ENCODE measurements at regions not wholly inside any gene's neighbourhood (a gene's known extent, or its start where the extent isn't known, plus 50 kb on each side); places are given as distances from the start of the nearest gene placed in this dataset.

GRCh38 chr11:129686269-129686668, 129.4 kb upstream of the TMEM45B start:
- H3K9ac ChIP-seq (ENCODE audit: low read depth, low read length), result no peak overlapping the region
- H3K36me3 ChIP-seq (ENCODE audit: insufficient read depth, low read depth, low read length), result no peaks in the 10 kb centered on the region
- no peaks in the 10 kb centered on the region for H3K9me3 ChIP-seq (ENCODE audit: insufficient read depth, low read depth, low read length)
- H3K27ac ChIP-seq (ENCODE audit: low read length), result no peak overlapping the region
- H3K4me3 ChIP-seq (ENCODE audit: low read length), result no peak overlapping the region
- no peaks in the 10 kb centered on the region for H3K27me3 ChIP-seq (ENCODE audit: insufficient read depth, low read length)
- no peaks in the 10 kb centered on the region for H3K4me1 ChIP-seq (ENCODE audit: insufficient read depth, low read length)

- Histone ChIP-seq H3K4me3 (ENCODE audit: low read length) (no peak overlapping the region), H3K9ac (ENCODE audit: low read depth, low read length) (no peak overlapping the region), H3K9me3 (ENCODE audit: insufficient read depth, low read depth, low read length) (no peaks in the 10 kb centered on the region), H3K36me3 (ENCODE audit: insufficient read depth, low read depth, low read length) (no peaks in the 10 kb centered on the region), H3K27ac (ENCODE audit: low read length) (no peak overlapping the region), H3K4me1 (ENCODE audit: insufficient read depth, low read length) (no peaks in the 10 kb centered on the region), H3K27me3 (ENCODE audit: insufficient read depth, low read length) (peaks cover 9% of the 10 kb centered on the region; the same call in 1 of the 2 replicates)
These were observed 124.5 kb upstream of the TMEM45B start for GRCh38 chr11:129691142-129691541.

GRCh38 chr11:129694538-129694937, 121.1 kb upstream of the TMEM45B start:
- Histone ChIP-seq H3K4me3 (ENCODE audit: low read length) (no peak overlapping the region), H3K27ac (ENCODE audit: low read length) (no peak overlapping the region), H3K9me3 (ENCODE audit: insufficient read depth, low read depth, low read length) (no peaks in the 10 kb centered on the region), H3K27me3 (ENCODE audit: insufficient read depth, low read length) (peaks cover 9% of the 10 kb centered on the region; the same call in 1 of the 2 replicates), H3K9ac (ENCODE audit: low read depth, low read length) (no peak overlapping the region), H3K36me3 (ENCODE audit: insufficient read depth, low read depth, low read length) (no peaks in the 10 kb centered on the region), H3K4me1 (ENCODE audit: insufficient read depth, low read length) (no peaks in the 10 kb centered on the region)

GRCh38 chr11:129694966-129695365, 120.7 kb upstream of the TMEM45B start:
- H3K9me3 ChIP-seq (ENCODE audit: insufficient read depth, low read depth, low read length), result no peaks in the 10 kb centered on the region
- no peak overlapping the region for H3K4me3 ChIP-seq (ENCODE audit: low read length)
- no peaks in the 10 kb centered on the region for H3K4me1 ChIP-seq (ENCODE audit: insufficient read depth, low read length)
- peaks cover 9% of the 10 kb centered on the region; the same call in 1 of the 2 replicates for H3K27me3 ChIP-seq (ENCODE audit: insufficient read depth, low read length)
- no peak overlapping the region for H3K27ac ChIP-seq (ENCODE audit: low read length)
- no peaks in the 10 kb centered on the region for H3K36me3 ChIP-seq (ENCODE audit: insufficient read depth, low read depth, low read length)
- H3K9ac ChIP-seq (ENCODE audit: low read depth, low read length), result no peak overlapping the region

GRCh38 chr11:129695571-129696308, 119.9 kb upstream of the TMEM45B start:
- no peaks in the 10 kb centered on the region for H3K9me3 ChIP-seq (ENCODE audit: insufficient read depth, low read depth, low read length)
- no peak overlapping the region for H3K27ac ChIP-seq (ENCODE audit: low read length)
- peak overlapping the region; percentile 69 for H3K4me3 ChIP-seq (ENCODE audit: low read length)
- peaks cover 9% of the 10 kb centered on the region; the same call in 1 of the 2 replicates for H3K27me3 ChIP-seq (ENCODE audit: insufficient read depth, low read length)
- H3K9ac ChIP-seq (ENCODE audit: low read depth, low read length), result peak overlapping the region; percentile 20; the same call in 1 of the 2 replicates
- no peaks in the 10 kb centered on the region for H3K36me3 ChIP-seq (ENCODE audit: insufficient read depth, low read depth, low read length)
- H3K4me1 ChIP-seq (ENCODE audit: insufficient read depth, low read length), result no peaks in the 10 kb centered on the region

GRCh38 chr11:129696309-129696989, 119.2 kb upstream of the TMEM45B start:
- Histone ChIP-seq H3K36me3 (ENCODE audit: insufficient read depth, low read depth, low read length) (no peaks in the 10 kb centered on the region), H3K27me3 (ENCODE audit: insufficient read depth, low read length) (peaks cover 9% of the 10 kb centered on the region; the same call in 1 of the 2 replicates), H3K4me3 (ENCODE audit: low read length) (no peak overlapping the region; the same call in 1 of the 2 replicates), H3K4me1 (ENCODE audit: insufficient read depth, low read length) (no peaks in the 10 kb centered on the region), H3K9ac (ENCODE audit: low read depth, low read length) (no peak overlapping the region), H3K27ac (ENCODE audit: low read length) (no peak overlapping the region), H3K9me3 (ENCODE audit: insufficient read depth, low read depth, low read length) (no peaks in the 10 kb centered on the region)

- H3K36me3 ChIP-seq (ENCODE audit: insufficient read depth, low read depth, low read length), result no peaks in the 10 kb centered on the region
- H3K4me1 ChIP-seq (ENCODE audit: insufficient read depth, low read length), result no peaks in the 10 kb centered on the region
- H3K9me3 ChIP-seq (ENCODE audit: insufficient read depth, low read depth, low read length), result no peaks in the 10 kb centered on the region
- peaks cover 9% of the 10 kb centered on the region; the same call in 1 of the 2 replicates for H3K27me3 ChIP-seq (ENCODE audit: insufficient read depth, low read length)
- no peak overlapping the region for H3K4me3 ChIP-seq (ENCODE audit: low read length)
- no peak overlapping the region for H3K9ac ChIP-seq (ENCODE audit: low read depth, low read length)
- H3K27ac ChIP-seq (ENCODE audit: low read length), result no peak overlapping the region
These were observed 117.4 kb upstream of the TMEM45B start for GRCh38 chr11:129698212-129698611.

- peaks cover 6% of the 10 kb centered on the region; the same call in 1 of the 2 replicates for H3K27me3 ChIP-seq (ENCODE audit: insufficient read depth, low read length)
- no peaks in the 10 kb centered on the region for H3K4me1 ChIP-seq (ENCODE audit: insufficient read depth, low read length)
- no peaks in the 10 kb centered on the region for H3K9me3 ChIP-seq (ENCODE audit: insufficient read depth, low read depth, low read length)
- no peak overlapping the region for H3K27ac ChIP-seq (ENCODE audit: low read length)
- H3K9ac ChIP-seq (ENCODE audit: low read depth, low read length), result no peak overlapping the region
- H3K4me3 ChIP-seq (ENCODE audit: low read length), result no peak overlapping the region
- no peaks in the 10 kb centered on the region for H3K36me3 ChIP-seq (ENCODE audit: insufficient read depth, low read depth, low read length)
These were observed 115.8 kb upstream of the TMEM45B start for GRCh38 chr11:129699711-129700304.

GRCh38 chr11:129700701-129701100, 114.9 kb upstream of the TMEM45B start:
- no peaks in the 10 kb centered on the region for H3K4me1 ChIP-seq (ENCODE audit: insufficient read depth, low read length)
- no peaks in the 10 kb centered on the region for H3K36me3 ChIP-seq (ENCODE audit: insufficient read depth, low read depth, low read length)
- no peak overlapping the region for H3K27ac ChIP-seq (ENCODE audit: low read length)
- no peak overlapping the region for H3K9ac ChIP-seq (ENCODE audit: low read depth, low read length)
- H3K27me3 ChIP-seq (ENCODE audit: insufficient read depth, low read length), result peaks cover 3% of the 10 kb centered on the region; the same call in 1 of the 2 replicates
- H3K4me3 ChIP-seq (ENCODE audit: low read length), result no peak overlapping the region
- no peaks in the 10 kb centered on the region for H3K9me3 ChIP-seq (ENCODE audit: insufficient read depth, low read depth, low read length)

- no peak overlapping the region for H3K27ac ChIP-seq (ENCODE audit: low read length)
- no peak overlapping the region for H3K9ac ChIP-seq (ENCODE audit: low read depth, low read length)
- no peaks in the 10 kb centered on the region for H3K9me3 ChIP-seq (ENCODE audit: insufficient read depth, low read depth, low read length)
- H3K4me1 ChIP-seq (ENCODE audit: insufficient read depth, low read length), result no peaks in the 10 kb centered on the region
- H3K4me3 ChIP-seq (ENCODE audit: low read length), result no peak overlapping the region
- H3K36me3 ChIP-seq (ENCODE audit: insufficient read depth, low read depth, low read length), result no peaks in the 10 kb centered on the region
- H3K27me3 ChIP-seq (ENCODE audit: insufficient read depth, low read length), result no peaks in the 10 kb centered on the region
These were observed 113.9 kb upstream of the TMEM45B start for GRCh38 chr11:129701706-129702105.

- Histone ChIP-seq H3K4me3 (ENCODE audit: low read length) (no peak overlapping the region), H3K27ac (ENCODE audit: low read length) (no peak overlapping the region), H3K9ac (ENCODE audit: low read depth, low read length) (no peak overlapping the region), H3K4me1 (ENCODE audit: insufficient read depth, low read length) (no peaks in the 10 kb centered on the region), H3K9me3 (ENCODE audit: insufficient read depth, low read depth, low read length) (no peaks in the 10 kb centered on the region), H3K36me3 (ENCODE audit: insufficient read depth, low read depth, low read length) (no peaks in the 10 kb centered on the region), H3K27me3 (ENCODE audit: insufficient read depth, low read length) (no peaks in the 10 kb centered on the region)
These were observed 112.9 kb upstream of the TMEM45B start for GRCh38 chr11:129702410-129703398.
